ENCODE measurements at regions not wholly inside any gene's neighbourhood (a gene's known extent, or its start where the extent isn't known, plus 50 kb on each side); places are given as distances from the start of the nearest gene placed in this dataset.

- H3K4me3 ChIP-seq (ENCODE audit: low read depth, low read length), result no peak overlapping the region
- DNase-seq (ENCODE audit: low read depth), result no peak
- TF ChIP-seq, protein P1, sequence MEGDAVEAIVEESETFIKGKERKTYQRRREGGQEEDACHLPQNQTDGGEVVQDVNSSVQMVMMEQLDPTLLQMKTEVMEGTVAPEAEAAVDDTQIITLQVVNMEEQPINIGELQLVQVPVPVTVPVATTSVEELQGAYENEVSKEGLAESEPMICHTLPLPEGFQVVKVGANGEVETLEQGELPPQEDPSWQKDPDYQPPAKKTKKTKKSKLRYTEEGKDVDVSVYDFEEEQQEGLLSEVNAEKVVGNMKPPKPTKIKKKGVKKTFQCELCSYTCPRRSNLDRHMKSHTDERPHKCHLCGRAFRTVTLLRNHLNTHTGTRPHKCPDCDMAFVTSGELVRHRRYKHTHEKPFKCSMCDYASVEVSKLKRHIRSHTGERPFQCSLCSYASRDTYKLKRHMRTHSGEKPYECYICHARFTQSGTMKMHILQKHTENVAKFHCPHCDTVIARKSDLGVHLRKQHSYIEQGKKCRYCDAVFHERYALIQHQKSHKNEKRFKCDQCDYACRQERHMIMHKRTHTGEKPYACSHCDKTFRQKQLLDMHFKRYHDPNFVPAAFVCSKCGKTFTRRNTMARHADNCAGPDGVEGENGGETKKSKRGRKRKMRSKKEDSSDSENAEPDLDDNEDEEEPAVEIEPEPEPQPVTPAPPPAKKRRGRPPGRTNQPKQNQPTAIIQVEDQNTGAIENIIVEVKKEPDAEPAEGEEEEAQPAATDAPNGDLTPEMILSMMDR (conservative IDR thresholded peaks at IDR 0.05; ENCODE audit: low read depth, low read length), result no peak
Measured at GRCh38 chr1:4021136-4021973, 121.3 kb upstream of the C1orf174 start.

- no peak overlapping the region for H3K4me3 ChIP-seq (ENCODE audit: low read depth, low read length)
- no peak for DNase-seq (ENCODE audit: low read depth)
Measured at GRCh38 chr1:4021974-4022268, 121.8 kb upstream of the C1orf174 start.

DNA sequence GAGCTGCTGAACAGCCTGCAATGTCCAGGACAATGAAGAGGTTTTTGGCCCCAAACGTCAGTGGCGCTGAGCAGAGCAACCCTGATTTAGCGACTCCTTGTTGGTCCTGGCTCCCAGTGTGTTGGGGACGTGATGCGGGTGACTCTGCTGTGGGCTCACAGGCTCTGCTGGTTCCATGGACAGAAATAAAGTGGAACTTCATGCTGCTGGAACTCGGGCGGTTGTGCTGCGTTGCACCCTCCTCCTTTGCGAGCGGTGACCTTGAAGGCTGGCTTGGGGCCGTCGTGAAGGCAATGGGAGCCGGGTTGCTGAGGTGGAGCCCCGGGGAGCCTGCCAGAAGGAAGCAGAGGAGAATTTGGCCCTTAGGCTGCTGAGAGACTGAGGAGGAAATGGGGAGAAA lies 122.6 kb upstream of the C1orf174 start:
- H3K4me3 ChIP-seq (ENCODE audit: low read depth, low read length), result no peak overlapping the region
- no peak for DNase-seq (ENCODE audit: low read depth)
- TF ChIP-seq, protein P1 (conservative IDR thresholded peaks at IDR 0.05; ENCODE audit: low read depth, low read length), result no peak

More at GRCh38 chr1:4021974-4022268, 121.8 kb upstream of the C1orf174 start:
- TF ChIP-seq, protein P1 (conservative IDR thresholded peaks at IDR 0.05; ENCODE audit: low read depth, low read length), result no peak

DNA sequence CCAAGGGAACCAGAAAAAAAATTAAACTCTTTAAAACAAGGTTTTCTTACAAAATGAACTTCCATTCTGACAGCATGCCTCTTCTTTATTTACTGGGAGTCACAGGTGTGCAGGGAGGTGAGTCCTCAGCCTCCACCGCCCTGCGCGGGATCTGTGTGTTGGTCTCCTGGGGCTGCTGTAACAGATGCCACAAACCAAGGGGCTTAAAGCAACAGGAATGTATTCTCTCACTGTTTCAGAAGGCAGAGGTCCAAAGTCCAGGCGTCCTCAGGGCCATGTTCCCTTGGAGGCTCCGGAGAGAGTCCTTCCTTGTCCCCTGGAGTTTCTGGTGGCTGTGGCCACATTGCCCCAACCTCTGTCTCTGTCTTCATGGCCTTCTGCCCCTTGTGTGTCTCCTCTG lies 123.6 kb upstream of the C1orf174 start:
- no peak overlapping the region for H3K4me3 ChIP-seq (ENCODE audit: low read depth, low read length)
- TF ChIP-seq, protein P1 (conservative IDR thresholded peaks at IDR 0.05; ENCODE audit: low read depth, low read length), result no peak

GRCh38 chr1:4024811-4025210 lies 124.7 kb upstream of the C1orf174 start:
- TF ChIP-seq, protein P1 (conservative IDR thresholded peaks at IDR 0.05; ENCODE audit: low read depth, low read length), result no peak
- H3K4me3 ChIP-seq (ENCODE audit: low read depth, low read length), result no peak overlapping the region
- no peak for DNase-seq (ENCODE audit: low read depth)

More for the DNA sequence above, 123.6 kb upstream of the C1orf174 start:
- DNase-seq (ENCODE audit: low read depth), result no peak

DNA sequence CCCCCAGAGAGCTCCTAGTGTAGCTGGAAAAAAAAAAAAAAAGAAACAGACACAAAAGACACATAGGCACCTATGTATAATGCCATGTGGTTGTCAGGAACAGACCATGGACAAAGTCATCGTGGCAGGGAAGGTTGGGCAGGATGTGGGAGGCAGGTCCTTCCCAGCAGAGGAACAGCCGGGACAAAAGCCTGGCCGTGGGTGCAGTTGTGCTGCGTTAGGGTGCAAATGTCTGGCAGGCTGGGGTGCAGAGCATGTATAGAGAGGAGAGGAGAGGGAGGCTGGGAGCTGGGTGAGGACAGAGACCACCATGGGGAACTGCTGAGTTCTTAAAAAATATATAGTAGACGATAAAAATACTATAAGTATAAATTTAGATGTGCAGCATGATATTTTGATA lies 125.7 kb upstream of the C1orf174 start:
- H3K4me3 ChIP-seq (ENCODE audit: low read depth, low read length), result no peak overlapping the region
- TF ChIP-seq, protein P1 (conservative IDR thresholded peaks at IDR 0.05; ENCODE audit: low read depth, low read length), result no peak
- DNase-seq (ENCODE audit: low read depth), result no peak

DNA sequence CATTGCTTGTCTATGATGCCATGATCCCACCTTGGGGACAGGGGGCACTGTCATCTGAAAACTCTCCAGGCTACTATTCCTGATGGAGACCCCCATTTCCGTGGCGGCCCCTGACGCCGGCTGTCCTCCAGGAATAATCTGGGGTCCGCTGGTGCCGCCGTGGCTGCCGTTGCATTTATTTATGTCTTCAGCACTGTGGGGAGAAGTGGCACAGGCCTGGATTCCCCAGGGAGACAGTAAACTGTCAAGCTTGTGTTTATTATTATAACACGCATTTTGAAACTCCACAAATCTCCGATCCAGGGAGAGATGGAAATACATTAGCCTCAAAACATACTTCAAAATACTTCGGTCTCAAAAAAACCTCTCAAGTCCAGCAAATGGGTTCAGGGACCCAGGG lies 126.9 kb upstream of the C1orf174 start:
- TF ChIP-seq, protein P1 (conservative IDR thresholded peaks at IDR 0.05; ENCODE audit: low read depth, low read length), result no peak
- no peak for DNase-seq (ENCODE audit: low read depth)
- H3K4me3 ChIP-seq (ENCODE audit: low read depth, low read length), result no peak overlapping the region

Measured in choroid plexus epithelial cell (primary cell).